Stomach smooth muscle (tissue), 2 donors: ENCODE measurements at regions not wholly inside any gene's neighbourhood (a gene's known extent, or its start where the extent isn't known, plus 50 kb on each side); places are given as distances from the start of the nearest gene placed in this dataset.
"Not testable (repeated sequence)": the region's sequence is repeated elsewhere in the genome, so short reads cannot be mapped to it uniquely, and the experiment has no call there.

ENCODE experiments used
- H3K27ac ChIP-seq: one replicate; pipeline ENCODE4 v1.7.0; 2013; ENCODE audit warnings: mild to moderate bottlenecking, low read length, inconsistent platforms
- H3K27me3 ChIP-seq, 2 donors: one replicate each; pipeline ENCODE4 v1.7.0; 2013; ENCODE audit warnings: low read length in 2 of 2; ENCODE audit not compliant: insufficient read depth in 2 of 2, control insufficient read depth in 1 of 2
- H3K36me3 ChIP-seq, 2 donors: one replicate each; pipeline ENCODE4 v1.7.0; 2013; ENCODE audit warnings: low read length in 2 of 2; ENCODE audit not compliant: control insufficient read depth in 2 of 2, insufficient read depth in 2 of 2
- H3K4me1 ChIP-seq: one replicate; pipeline ENCODE4 v1.7.0; 2013; ENCODE audit warnings: low read length; ENCODE audit not compliant: control insufficient read depth, insufficient read depth
- H3K4me3 ChIP-seq, 2 donors: one replicate each; pipeline ENCODE4 v1.7.0; 2013; ENCODE audit warnings: low read length in 2 of 2
- H3K9ac ChIP-seq, 2 donors: one replicate each; pipeline ENCODE4 v1.7.0; 2013; ENCODE audit warnings: low read length in 2 of 2, mild to moderate bottlenecking in 1 of 2
- H3K9me3 ChIP-seq, 2 donors: one replicate each; pipeline ENCODE4 v1.7.0; 2013; ENCODE audit warnings: low read length in 2 of 2; ENCODE audit not compliant: control insufficient read depth in 2 of 2
- donor health status: healthy.
- donor health status: Pancreatic carcinoma.

- peaks cover 0 to 4% of the 10 kb centered on the region in 2 donors for H3K9me3 ChIP-seq
- no peaks in the 10 kb centered on the region for H3K36me3 ChIP-seq
- H3K27ac ChIP-seq, result no peak overlapping the region
- H3K4me3 ChIP-seq, result no peak overlapping the region
- no peak overlapping the region for H3K9ac ChIP-seq
- no peaks in the 10 kb centered on the region for H3K27me3 ChIP-seq
- H3K4me1 ChIP-seq, result no peaks in the 10 kb centered on the region
Observed at GRCh38 chr2:53314718-53315117, 452.9 kb upstream of the CHAC2 start.

GRCh38 chr2:53313644-53314043 is 454.0 kb upstream of the CHAC2 start:
- not testable (repeated sequence) for H3K4me3 ChIP-seq, H3K27me3 ChIP-seq, H3K4me1 ChIP-seq, H3K36me3 ChIP-seq, H3K27ac ChIP-seq, H3K9ac ChIP-seq, H3K9me3 ChIP-seq

- H3K4me1 ChIP-seq, result no peaks in the 10 kb centered on the region
- H3K27me3 ChIP-seq, result no peaks in the 10 kb centered on the region
- H3K36me3 ChIP-seq, result no peaks in the 10 kb centered on the region
- H3K4me3 ChIP-seq, result no peak overlapping the region
- no peak overlapping the region for H3K9ac ChIP-seq
- peaks cover 0 to 4% of the 10 kb centered on the region in 2 donors for H3K9me3 ChIP-seq
- no peak overlapping the region for H3K27ac ChIP-seq
Observed at GRCh38 chr2:53312721-53313120, 454.9 kb upstream of the CHAC2 start.

- H3K27ac ChIP-seq, result no peak overlapping the region
- H3K4me3 ChIP-seq, result no peak overlapping the region
- H3K9me3 ChIP-seq, result peaks cover 0 to 4% of the 10 kb centered on the region in 2 donors
- no peaks in the 10 kb centered on the region for H3K36me3 ChIP-seq
- H3K4me1 ChIP-seq, result no peaks in the 10 kb centered on the region
- no peak overlapping the region for H3K9ac ChIP-seq
- H3K27me3 ChIP-seq, result no peaks in the 10 kb centered on the region
Observed at GRCh38 chr2:53312181-53312580, 455.4 kb upstream of the CHAC2 start.

GRCh38 chr2:53303012-53303578 is 464.5 kb upstream of the CHAC2 start:
- Histone ChIP-seq H3K9me3 (no peaks in the 10 kb centered on the region), H3K27ac (no peak overlapping the region), H3K36me3 (no peaks in the 10 kb centered on the region), H3K9ac (no peak overlapping the region), H3K4me1 (no peaks in the 10 kb centered on the region), H3K4me3 (no peak overlapping the region), H3K27me3 (no peaks in the 10 kb centered on the region)

GRCh38 chr2:53302455-53302854 is 465.1 kb upstream of the CHAC2 start:
- no peak overlapping the region for H3K27ac ChIP-seq
- no peak overlapping the region for H3K4me3 ChIP-seq
- H3K9ac ChIP-seq, result no peak overlapping the region
- H3K4me1 ChIP-seq, result no peaks in the 10 kb centered on the region
- H3K36me3 ChIP-seq, result no peaks in the 10 kb centered on the region
- no peaks in the 10 kb centered on the region for H3K9me3 ChIP-seq
- no peaks in the 10 kb centered on the region for H3K27me3 ChIP-seq

- Histone ChIP-seq H3K27ac (no peak overlapping the region), H3K9me3 (no peaks in the 10 kb centered on the region), H3K36me3 (no peaks in the 10 kb centered on the region), H3K27me3 (no peaks in the 10 kb centered on the region), H3K4me3 (no peak overlapping the region), H3K4me1 (no peaks in the 10 kb centered on the region), H3K9ac (no peak overlapping the region)
Observed at GRCh38 chr2:53289309-53290006, 478.1 kb upstream of the CHAC2 start.

- Histone ChIP-seq H3K36me3 (no peaks in the 10 kb centered on the region), H3K27me3 (no peaks in the 10 kb centered on the region), H3K27ac (no peak overlapping the region), H3K9ac (no peak overlapping the region), H3K9me3 (no peaks in the 10 kb centered on the region), H3K4me3 (no peak overlapping the region), H3K4me1 (no peaks in the 10 kb centered on the region)
Observed at GRCh38 chr2:53286345-53286744, 481.3 kb upstream of the CHAC2 start.

- no peak overlapping the region for H3K4me3 ChIP-seq
- no peaks in the 10 kb centered on the region for H3K27me3 ChIP-seq
- H3K27ac ChIP-seq, result no peak overlapping the region
- no peak overlapping the region for H3K9ac ChIP-seq
- H3K36me3 ChIP-seq, result no peaks in the 10 kb centered on the region
- no peaks in the 10 kb centered on the region for H3K9me3 ChIP-seq
- H3K4me1 ChIP-seq, result no peaks in the 10 kb centered on the region
Observed at GRCh38 chr2:53275743-53276142, 491.9 kb upstream of the CHAC2 start.

GRCh38 chr2:53268626-53269025 is 499.0 kb upstream of the CHAC2 start:
- no peak overlapping the region for H3K27ac ChIP-seq
- no peaks in the 10 kb centered on the region for H3K27me3 ChIP-seq
- no peak overlapping the region for H3K9ac ChIP-seq
- no peak overlapping the region for H3K4me3 ChIP-seq
- H3K9me3 ChIP-seq, result no peaks in the 10 kb centered on the region
- no peaks in the 10 kb centered on the region for H3K36me3 ChIP-seq
- H3K4me1 ChIP-seq, result no peaks in the 10 kb centered on the region

- no peak overlapping the region for H3K27ac ChIP-seq
Observed at GRCh38 chr2:53268086-53268485, 499.5 kb upstream of the CHAC2 start.

More at GRCh38 chr2:53268086-53268485, 499.5 kb upstream of the CHAC2 start:
- Histone ChIP-seq H3K36me3 (no peaks in the 10 kb centered on the region), H3K4me3 (no peak overlapping the region), H3K9me3 (no peaks in the 10 kb centered on the region), H3K9ac (no peak overlapping the region), H3K4me1 (no peaks in the 10 kb centered on the region), H3K27me3 (no peaks in the 10 kb centered on the region)
